Panc1 (cell line): ENCODE measurements at regions not wholly inside any gene's neighbourhood (a gene's known extent, or its start where the extent isn't known, plus 50 kb on each side); places are given as distances from the start of the nearest gene placed in this dataset.

ENCODE experiments used
- ATAC-seq: fragments of 200-7000 bp; cut with Tn5 transposase; 2 replicates; pipeline ENCODE4 v1.9.1; 2020; ENCODE audit warnings: mild to moderate bottlenecking, moderate library complexity
- BruUV-seq: library from RNA; stranded (reverse); fragments of 400-500 nt; replicated peaks from 2 replicates; lab custom pipeline; 2021; lab: Mats Ljungman, UMichigan
- CTCF ChIA-PET: fragments of 300-600 bp; sonication (Branson Sonifier 250); formaldehyde crosslinking; loops from one replicate; lab custom pipeline; 2022; ENCODE audit warnings: antibody characterized with exemption; lab: Charles Lee
- POLR2A ChIA-PET: fragments of 300-600 bp; sonication (Branson Sonifier 250); formaldehyde crosslinking; loops from one replicate; lab custom pipeline; 2022; ENCODE audit warnings: antibody characterized with exemption; lab: Charles Lee
- DNase-seq: peaks from one replicate; pipeline ENCODE4 v3.0.0-alpha.2; 2010; ENCODE audit warnings: low read depth, low spot score
- H3K27ac ChIP-seq: 2 replicates; pipeline ENCODE4 v1.5.1; 2011; ENCODE audit warnings: mild to moderate bottlenecking, low read length, inconsistent platforms
- H3K27me3 ChIP-seq: fragments of 200-500 bp; sonication (Bioruptor generic); 2 replicates; pipeline ENCODE4 v1.6.0; 2014; ENCODE audit warnings: low read length, inconsistent platforms; ENCODE audit not compliant: control insufficient read depth, insufficient read depth
- H3K36me3 ChIP-seq: fragments of 200-500 bp; sonication (Bioruptor generic); 2 replicates; pipeline ENCODE4 v1.5.1; 2014; ENCODE audit warnings: inconsistent platforms, mild to moderate bottlenecking, low read length, moderate library complexity; ENCODE audit not compliant: control insufficient read depth, insufficient read depth
- H3K4me1 ChIP-seq: 2 replicates; pipeline ENCODE4 v1.5.1; 2011; ENCODE audit warnings: inconsistent platforms, mild to moderate bottlenecking, low read length, moderate library complexity; ENCODE audit not compliant: control insufficient read depth, insufficient read depth
- H3K4me3 ChIP-seq, 2 experiments: 2 replicates each; pipeline ENCODE4 v1.5.1; 2011 to 2012; ENCODE audit warnings: low read depth in 2 of 2, low read length in 2 of 2, mild to moderate bottlenecking in 2 of 2, inconsistent platforms in 1 of 2, moderate library complexity in 1 of 2
- H3K9me3 ChIP-seq: fragments of 200-500 bp; sonication (Bioruptor generic); 2 replicates; pipeline ENCODE4 v1.5.1; 2014; ENCODE audit warnings: low read depth, mild to moderate bottlenecking, inconsistent platforms, low read length, moderate library complexity; ENCODE audit not compliant: control insufficient read depth, insufficient read depth
- POLR2AphosphoS5 ChIP-seq: IDR thresholded peaks from 2 replicates; pipeline ENCODE4 v1.6.1; 2012; ENCODE audit warnings: mild to moderate bottlenecking, low read depth, low read length, moderate library complexity
- SIN3A ChIP-seq: IDR thresholded peaks from 2 replicates; pipeline ENCODE4 v1.6.1; 2012; ENCODE audit warnings: low read depth, mild to moderate bottlenecking, low read length, moderate library complexity, borderline replicate concordance; ENCODE audit not compliant: insufficient read depth
- TCF7L2 ChIP-seq: IDR thresholded peaks from 2 replicates; pipeline ENCODE4 v1.6.1; 2011; ENCODE audit warnings: mild to moderate bottlenecking, low read depth, low read length, inconsistent platforms
- in situ Hi-C: cut with HindIII; loops from 2 replicates; pipeline ENCODE4 v1.10.0; 2016; ENCODE audit warnings: low sequenced_read_pairs, low pct_unique_long_range_greater_than_20kb
- intact Hi-C: fragments of 100-400 bp; cut with micrococcal nuclease; formaldehyde crosslinking; loops from one replicate; pipeline ENCODE4 v1.10.0; 2022; ENCODE audit not compliant: unreplicated experiment
- TF ChIP-seq, protein P1 (sequence below): fragments of 450-650 bp; IDR thresholded peaks from 2 replicates; pipeline ENCODE4 v1.5.1; 2017; ENCODE audit warnings: mild to moderate bottlenecking
- TF ChIP-seq, protein P2 (sequence below), 2 experiments: IDR thresholded peaks; 2 replicates each; pipeline ENCODE4 v1.6.1; 2011 to 2012; ENCODE audit warnings: low read depth in 2 of 2, control low read depth in 1 of 2, low read length in 1 of 2, mild to moderate bottlenecking in 1 of 2, moderate library complexity in 1 of 2; ENCODE audit not compliant: insufficient read depth in 1 of 2

DNA sequence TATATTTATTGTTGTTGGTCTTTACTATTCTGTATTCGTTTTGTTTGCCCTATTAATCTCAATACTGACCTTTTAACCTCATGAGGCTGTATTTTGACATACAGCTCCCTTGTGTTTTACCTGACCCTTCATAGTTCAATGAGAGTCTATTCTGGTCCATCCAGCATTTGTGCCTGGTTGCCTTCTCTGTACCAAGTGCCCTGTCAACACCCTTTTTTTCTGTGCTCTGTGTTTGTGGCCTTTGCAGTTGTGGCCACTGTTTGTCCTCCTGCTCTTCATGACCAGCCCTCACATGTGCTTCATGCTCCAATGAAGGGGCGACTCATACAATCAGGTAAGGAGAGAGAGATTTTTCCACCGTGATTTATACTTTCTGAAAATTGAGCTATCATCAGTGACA, 368.2 kb downstream of the IL20RB start:
- 0 out of 2 replicates have a peak, but pooled peaks cover 4% of the 10 kb centered on the region for H3K9me3 ChIP-seq
- no peaks in the 10 kb centered on the region for H3K4me1 ChIP-seq
- ChIA-PET CTCF (no interaction called here), POLR2A (no interaction called here)
- H3K36me3 ChIP-seq, result no peaks in the 10 kb centered on the region
- no peak for DNase-seq
- in situ Hi-C loops (no loop called here), intact Hi-C loops (no loop called here)
- TF ChIP-seq, protein P1, sequence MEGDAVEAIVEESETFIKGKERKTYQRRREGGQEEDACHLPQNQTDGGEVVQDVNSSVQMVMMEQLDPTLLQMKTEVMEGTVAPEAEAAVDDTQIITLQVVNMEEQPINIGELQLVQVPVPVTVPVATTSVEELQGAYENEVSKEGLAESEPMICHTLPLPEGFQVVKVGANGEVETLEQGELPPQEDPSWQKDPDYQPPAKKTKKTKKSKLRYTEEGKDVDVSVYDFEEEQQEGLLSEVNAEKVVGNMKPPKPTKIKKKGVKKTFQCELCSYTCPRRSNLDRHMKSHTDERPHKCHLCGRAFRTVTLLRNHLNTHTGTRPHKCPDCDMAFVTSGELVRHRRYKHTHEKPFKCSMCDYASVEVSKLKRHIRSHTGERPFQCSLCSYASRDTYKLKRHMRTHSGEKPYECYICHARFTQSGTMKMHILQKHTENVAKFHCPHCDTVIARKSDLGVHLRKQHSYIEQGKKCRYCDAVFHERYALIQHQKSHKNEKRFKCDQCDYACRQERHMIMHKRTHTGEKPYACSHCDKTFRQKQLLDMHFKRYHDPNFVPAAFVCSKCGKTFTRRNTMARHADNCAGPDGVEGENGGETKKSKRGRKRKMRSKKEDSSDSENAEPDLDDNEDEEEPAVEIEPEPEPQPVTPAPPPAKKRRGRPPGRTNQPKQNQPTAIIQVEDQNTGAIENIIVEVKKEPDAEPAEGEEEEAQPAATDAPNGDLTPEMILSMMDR, result no peak
- no peak for TF ChIP-seq POLR2AphosphoS5
- TF ChIP-seq TCF7L2, result no peak
- no peak for TF ChIP-seq SIN3A
- TF ChIP-seq, protein P2, sequence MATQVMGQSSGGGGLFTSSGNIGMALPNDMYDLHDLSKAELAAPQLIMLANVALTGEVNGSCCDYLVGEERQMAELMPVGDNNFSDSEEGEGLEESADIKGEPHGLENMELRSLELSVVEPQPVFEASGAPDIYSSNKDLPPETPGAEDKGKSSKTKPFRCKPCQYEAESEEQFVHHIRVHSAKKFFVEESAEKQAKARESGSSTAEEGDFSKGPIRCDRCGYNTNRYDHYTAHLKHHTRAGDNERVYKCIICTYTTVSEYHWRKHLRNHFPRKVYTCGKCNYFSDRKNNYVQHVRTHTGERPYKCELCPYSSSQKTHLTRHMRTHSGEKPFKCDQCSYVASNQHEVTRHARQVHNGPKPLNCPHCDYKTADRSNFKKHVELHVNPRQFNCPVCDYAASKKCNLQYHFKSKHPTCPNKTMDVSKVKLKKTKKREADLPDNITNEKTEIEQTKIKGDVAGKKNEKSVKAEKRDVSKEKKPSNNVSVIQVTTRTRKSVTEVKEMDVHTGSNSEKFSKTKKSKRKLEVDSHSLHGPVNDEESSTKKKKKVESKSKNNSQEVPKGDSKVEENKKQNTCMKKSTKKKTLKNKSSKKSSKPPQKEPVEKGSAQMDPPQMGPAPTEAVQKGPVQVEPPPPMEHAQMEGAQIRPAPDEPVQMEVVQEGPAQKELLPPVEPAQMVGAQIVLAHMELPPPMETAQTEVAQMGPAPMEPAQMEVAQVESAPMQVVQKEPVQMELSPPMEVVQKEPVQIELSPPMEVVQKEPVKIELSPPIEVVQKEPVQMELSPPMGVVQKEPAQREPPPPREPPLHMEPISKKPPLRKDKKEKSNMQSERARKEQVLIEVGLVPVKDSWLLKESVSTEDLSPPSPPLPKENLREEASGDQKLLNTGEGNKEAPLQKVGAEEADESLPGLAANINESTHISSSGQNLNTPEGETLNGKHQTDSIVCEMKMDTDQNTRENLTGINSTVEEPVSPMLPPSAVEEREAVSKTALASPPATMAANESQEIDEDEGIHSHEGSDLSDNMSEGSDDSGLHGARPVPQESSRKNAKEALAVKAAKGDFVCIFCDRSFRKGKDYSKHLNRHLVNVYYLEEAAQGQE (IDR thresholded peaks at IDR 0.05; ENCODE audit: insufficient read depth in 1 of 2, low read depth in 2 of 2, low read length in 1 of 2), result no peak
- no peak for ATAC-seq
- no TSS peak for BruUV-seq
- no peak overlapping the region for H3K27ac ChIP-seq
- peaks cover 5% of the 10 kb centered on the region; the same call in 1 of the 2 replicates for H3K27me3 ChIP-seq
- H3K4me3 ChIP-seq, result no peak overlapping the region

DNA sequence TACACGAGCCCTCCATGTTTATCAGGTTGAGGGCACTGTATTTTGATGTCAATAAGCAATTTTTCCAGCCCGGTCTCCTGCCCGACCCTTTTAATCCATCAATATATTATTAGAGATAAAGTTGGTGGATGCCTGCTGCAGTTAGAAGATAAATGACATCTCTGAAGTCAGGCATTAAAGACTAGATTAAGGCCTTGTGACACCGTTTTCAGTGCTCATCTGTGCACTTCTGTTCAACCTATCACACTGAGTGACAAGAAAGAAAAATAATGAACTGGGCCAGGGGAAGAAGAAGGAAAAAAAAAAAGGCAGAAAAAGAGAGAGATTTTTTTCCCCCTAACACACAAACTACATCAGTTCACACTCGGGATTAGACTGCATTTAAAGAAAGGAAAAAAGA, 371.8 kb downstream of the IL20RB start:
- CTCF ChIA-PET, result no interaction called here
- TF ChIP-seq SIN3A, result no peak
- TF ChIP-seq, protein P2 (IDR thresholded peaks at IDR 0.05; ENCODE audit: insufficient read depth in 1 of 2, low read depth in 2 of 2, low read length in 1 of 2), result no peak
- TF ChIP-seq POLR2AphosphoS5, result no peak
- TF ChIP-seq, protein P1, result no peak
- no peak for TF ChIP-seq TCF7L2
- Histone ChIP-seq H3K4me3 (no peak overlapping the region), H3K4me1 (no peaks in the 10 kb centered on the region), H3K27ac (no peak overlapping the region), H3K36me3 (no peaks in the 10 kb centered on the region), H3K27me3 (peaks cover 5% of the 10 kb centered on the region; the same call in 1 of the 2 replicates), H3K9me3 (no peaks in the 10 kb centered on the region)
- in situ Hi-C loops (no loop called here), intact Hi-C loops (no loop called here)
- no TSS peak for BruUV-seq
- ATAC-seq (no peak), DNase-seq (no peak)
- POLR2A ChIA-PET, result no interaction called here
